Heart left ventricle (tissue), 16 donors: ENCODE measurements at regions not wholly inside any gene's neighbourhood (a gene's known extent, or its start where the extent isn't known, plus 50 kb on each side); places are given as distances from the start of the nearest gene placed in this dataset.
A peak's percentile ranks its signal among the peaks of the same experiment; 100 is the strongest.

Experiments used
- ATAC-seq, 4 donors: fragments of 200-7000 bp; cut with Tn5 transposase; one replicate each; pipeline ENCODE4 v1.9.1; 2020 to 2022; ENCODE audit warnings: moderate library complexity in 4 of 4, mild to moderate bottlenecking in 3 of 4, moderate number of reproducible peaks in 1 of 4
- DNase-seq, 5 donors: peaks; one replicate each; pipeline ENCODE4 v3.0.0-alpha.2; 2020
- H3K27ac ChIP-seq, 12 donors: fragments of 200-600 bp; sonication (generic) in 4 of 12; one replicate each; pipeline versions ENCODE4 v1.5.0 to v1.8.0; 2016 to 2022; ENCODE audit warnings: mild to moderate bottlenecking in 2 of 12
- H3K27me3 ChIP-seq, 9 donors: fragments of 200-600 bp; sonication (generic) in 2 of 9; one replicate each; pipeline versions ENCODE4 v1.5.1 to v1.8.0; 2016 to 2022; ENCODE audit warnings: mild to moderate bottlenecking in 3 of 9
- H3K36me3 ChIP-seq, 9 donors: fragments of 200-600 bp; sonication (generic) in 2 of 9; one replicate each; pipeline versions ENCODE4 v1.5.0 to v1.8.0; 2018 to 2022; ENCODE audit warnings: mild to moderate bottlenecking in 2 of 9
- H3K4me1 ChIP-seq, 12 donors: fragments of 200-600 bp; sonication (generic) in 4 of 12; one replicate each; pipeline versions ENCODE4 v1.5.0 to v1.8.0; 2016 to 2022; ENCODE audit warnings: mild to moderate bottlenecking in 3 of 12
- H3K4me3 ChIP-seq, 12 donors: fragments of 200-600 bp; sonication (generic) in 4 of 12; one replicate each; pipeline versions ENCODE4 v1.5.0 to v1.8.0; 2017 to 2022; ENCODE audit warnings: mild to moderate bottlenecking in 9 of 12, moderate library complexity in 4 of 12
- H3K9me3 ChIP-seq, 12 donors: fragments of 200-600 bp; sonication (generic) in 4 of 12; one replicate each; pipeline versions ENCODE4 v1.5.0 to v1.8.0; 2016 to 2022; ENCODE audit warnings: mild to moderate bottlenecking in 1 of 12
- POLR2A ChIP-seq, 2 donors: fragments of 450-650 bp; IDR thresholded peaks; one replicate each; pipeline ENCODE4 v1.6.1; 2017; ENCODE audit warnings: antibody characterized with exemption in 2 of 2, mild to moderate bottlenecking in 2 of 2, moderate library complexity in 2 of 2
- WGBS, 4 donors: extraction: QIAGEN DNeasy Blood & Tissue Kit in 2 of 4; methylation state at CpG; one replicate each; pipeline versions ENCODE4 v1.1.5 to v1.1.7; 2013 to 2018; 5-methylcytosine and 5-hydroxymethylcytosine counted together
- intact Hi-C, 10 donors: fragments of 100-400 bp; cut with DNase I; formaldehyde crosslinking; loops; one replicate each; pipeline versions ENCODE4 v1.11.1 to v1.14.2; 2022
- TF ChIP-seq, protein P1 (sequence below), 12 donors: fragments of 200-600 bp; sonication (generic) in 4 of 12; IDR thresholded peaks; one replicate each; pipeline versions ENCODE4 v1.5.0 to v1.8.0; 2018 to 2022; ENCODE audit warnings: antibody characterized with exemption in 12 of 12, mild to moderate bottlenecking in 5 of 12
- donor health status: ischemic (EF 13 %, LVEDD 7.1; RV severe dilation, severe dysfunction).
- donor health status: healthy with polysubstance abuse.
- donor health status: DM: no; HTN: yes; CAD: no.
- donor health status: DM: no; HTN: no; CAD: no.
- donor health status: ischemic (EF 25% LVEDD 6.9; RV normal size, moderate dysfunction).
- donor health status: ischemic (EF 25% LVEDD 5.7; RV mildly dilated, moderate dysfunction).
- donor health status: healthy.
- donor health status: DM: yes; HTN: yes; CAD: no.
- donor health status: ischemic (EF 35%, LVEDD 5.7; RV mildly dilated, moderate dysfunction).
- donor health status: nonischemic (EF 11% LVEDD 7.7; RV severe dilation, severe dysfunction).
- donor health status: DM: yes; HTN: yes; CAD: no.
- donor health status: PGD.
- donor health status: ischemic (EF 29% LVEDD 5.4; RV normal size, mild dysfunction).
- donor health status: nonischemic (EF 23%, LVEDD 6.1; RV moderate dilation, normal function).

GRCh38 chr5:165460911-165461310 lies 1955.5 kb downstream of the MAT2B start:
- intact Hi-C loops, result no loop called here
- Histone ChIP-seq H3K4me1 (no peaks in the 10 kb centered on the region), H3K36me3 (no peaks in the 10 kb centered on the region), H3K9me3 (no peaks in the 10 kb centered on the region), H3K27me3 (no peaks in the 10 kb centered on the region), H3K27ac (no peak overlapping the region), H3K4me3 (no peak overlapping the region)
- no peak for DNase-seq
- WGBS, 4 donors, result 70 to 82% (median 76%) methylated on average over 4 of the region's 4 CpGs
- TF ChIP-seq POLR2A (IDR thresholded peaks at IDR 0.05), result no peak
- TF ChIP-seq, protein P1, sequence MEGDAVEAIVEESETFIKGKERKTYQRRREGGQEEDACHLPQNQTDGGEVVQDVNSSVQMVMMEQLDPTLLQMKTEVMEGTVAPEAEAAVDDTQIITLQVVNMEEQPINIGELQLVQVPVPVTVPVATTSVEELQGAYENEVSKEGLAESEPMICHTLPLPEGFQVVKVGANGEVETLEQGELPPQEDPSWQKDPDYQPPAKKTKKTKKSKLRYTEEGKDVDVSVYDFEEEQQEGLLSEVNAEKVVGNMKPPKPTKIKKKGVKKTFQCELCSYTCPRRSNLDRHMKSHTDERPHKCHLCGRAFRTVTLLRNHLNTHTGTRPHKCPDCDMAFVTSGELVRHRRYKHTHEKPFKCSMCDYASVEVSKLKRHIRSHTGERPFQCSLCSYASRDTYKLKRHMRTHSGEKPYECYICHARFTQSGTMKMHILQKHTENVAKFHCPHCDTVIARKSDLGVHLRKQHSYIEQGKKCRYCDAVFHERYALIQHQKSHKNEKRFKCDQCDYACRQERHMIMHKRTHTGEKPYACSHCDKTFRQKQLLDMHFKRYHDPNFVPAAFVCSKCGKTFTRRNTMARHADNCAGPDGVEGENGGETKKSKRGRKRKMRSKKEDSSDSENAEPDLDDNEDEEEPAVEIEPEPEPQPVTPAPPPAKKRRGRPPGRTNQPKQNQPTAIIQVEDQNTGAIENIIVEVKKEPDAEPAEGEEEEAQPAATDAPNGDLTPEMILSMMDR (IDR thresholded peaks at IDR 0.05), result no peak
- ATAC-seq, result no peak

GRCh38 chr5:165477546-165477945 lies 1972.1 kb downstream of the MAT2B start:
- no peak for TF ChIP-seq POLR2A (IDR thresholded peaks at IDR 0.05)
- TF ChIP-seq, protein P1 (IDR thresholded peaks at IDR 0.05), result no peak
- WGBS, 4 donors, result 76 to 84% (median 77%) methylated on average over 3 of the region's 3 CpGs
- no peak overlapping the region for H3K4me3 ChIP-seq
- no peaks in the 10 kb centered on the region for H3K36me3 ChIP-seq
- intact Hi-C loops, result no loop called here
- no peaks in the 10 kb centered on the region for H3K4me1 ChIP-seq
- H3K27me3 ChIP-seq, result no peaks in the 10 kb centered on the region
- ATAC-seq (no peak), DNase-seq (no peak)
- H3K9me3 ChIP-seq, result no peaks in the 10 kb centered on the region
- no peak overlapping the region for H3K27ac ChIP-seq

DNA sequence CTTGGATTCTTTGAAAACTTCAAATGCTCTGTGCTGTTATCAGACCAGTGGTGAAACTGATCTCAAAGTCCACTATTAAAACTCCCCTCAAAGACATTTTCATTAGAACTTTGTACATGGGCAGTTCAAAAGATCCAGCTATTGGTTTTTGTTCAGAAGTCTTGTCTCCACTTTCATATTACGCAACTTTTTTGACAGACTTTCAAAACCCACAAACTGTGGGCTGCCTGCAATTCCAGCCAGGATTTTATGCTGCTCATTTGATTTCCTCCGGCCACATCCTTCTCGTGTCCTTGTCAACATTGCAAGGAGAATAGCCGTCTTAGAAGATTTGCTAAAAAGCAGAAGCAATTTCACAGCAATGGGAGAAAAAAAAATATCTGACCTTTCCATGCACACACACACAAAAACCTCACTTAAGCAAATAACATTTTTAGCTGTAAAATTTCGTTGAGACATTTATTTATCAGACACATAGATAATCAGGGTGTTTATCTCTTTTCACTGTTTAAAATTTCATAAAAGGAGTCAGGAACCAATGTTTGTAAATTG lies 1990.5 kb downstream of the MAT2B start:
- 38 to 58% (median 47%) methylated on average over 5 of the region's 5 CpGs for WGBS, 4 donors
- TF ChIP-seq POLR2A (IDR thresholded peaks at IDR 0.05), result no peak
- TF ChIP-seq, protein P1 (IDR thresholded peaks at IDR 0.05), result no peak
- H3K4me1 ChIP-seq, result no peaks in the 10 kb centered on the region
- no peak overlapping the region for H3K4me3 ChIP-seq
- ATAC-seq, result no peak
- intact Hi-C loops, result no loop called here
- DNase-seq, result no peak
- no peaks in the 10 kb centered on the region for H3K9me3 ChIP-seq
- no peaks in the 10 kb centered on the region for H3K27me3 ChIP-seq
- H3K27ac ChIP-seq, result no peak overlapping the region
- no peaks in the 10 kb centered on the region for H3K36me3 ChIP-seq

DNA sequence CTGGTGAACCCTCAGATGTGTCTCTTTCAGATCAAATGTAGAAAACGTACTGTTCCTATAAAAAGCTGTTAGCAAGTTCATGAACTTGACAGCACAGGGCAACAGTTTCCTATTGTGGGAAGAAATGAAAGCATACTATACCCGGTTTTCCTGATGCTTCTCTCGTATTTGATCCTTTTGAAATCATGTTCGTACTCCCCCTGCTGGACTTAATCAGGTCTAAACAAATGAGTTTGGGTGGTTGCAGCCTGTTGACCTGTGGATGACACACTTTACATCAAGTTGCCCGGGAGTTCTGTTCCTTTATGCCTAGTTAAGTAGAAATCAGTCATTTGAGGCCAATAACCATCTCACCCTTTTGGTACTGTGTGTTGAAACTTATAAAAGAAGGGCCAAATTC lies 1992.3 kb downstream of the MAT2B start:
- no peak for TF ChIP-seq POLR2A (IDR thresholded peaks at IDR 0.05)
- TF ChIP-seq, protein P1 (IDR thresholded peaks at IDR 0.05), result peak in 3 of 12 donors; percentile 15 to 22 (median 17)

More for the DNA sequence above, 1992.3 kb downstream of the MAT2B start:
- DNase-seq, result no peak
- Histone ChIP-seq H3K27me3 (no peaks in the 10 kb centered on the region), H3K36me3 (no peaks in the 10 kb centered on the region), H3K4me1 (no peaks in the 10 kb centered on the region), H3K27ac (no peak overlapping the region), H3K9me3 (no peaks in the 10 kb centered on the region), H3K4me3 (no peak overlapping the region)
- 56 to 69% (median 57%) methylated on average over 5 of the region's 5 CpGs for WGBS, 4 donors
- no peak for ATAC-seq
- intact Hi-C loops, result no loop called here
